GF-D8 (cell line): ENCODE measurements at regions not wholly inside any gene's neighbourhood (a gene's known extent, or its start where the extent isn't known, plus 50 kb on each side); places are given as distances from the start of the nearest gene placed in this dataset.
"Not testable (repeated sequence)": the region's sequence is repeated elsewhere in the genome, so short reads cannot be mapped to it uniquely, and the experiment has no call there.

Source experiments
- DNase-seq: peaks from one replicate; lab custom pipeline; 2025; lab: John Stamatoyannopoulos, UW

DNA sequence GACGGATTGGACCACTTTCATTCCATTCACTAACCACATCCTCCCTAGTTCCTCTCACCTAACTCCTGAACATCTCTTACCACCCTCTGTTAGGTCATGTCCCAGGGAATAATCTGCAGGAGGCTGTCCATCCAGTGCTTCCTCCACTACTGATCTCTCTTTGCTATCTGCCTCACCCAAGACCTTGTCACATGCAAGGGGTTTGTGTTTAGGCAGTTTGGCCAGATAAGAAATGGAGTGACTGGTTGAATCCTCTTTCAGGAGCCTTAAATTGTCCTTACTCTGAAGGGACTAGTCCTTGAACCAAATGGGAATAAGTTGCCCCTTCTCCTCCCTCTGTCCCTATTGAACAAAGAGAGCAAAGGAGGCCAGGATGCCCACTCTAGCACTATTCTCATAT is 249.2 kb upstream of the BTG1 start:
- DNase-seq: no peak

GRCh38 chr12:92393504-92393903 is 247.9 kb upstream of the BTG1 start:
- DNase-seq: no peak

- DNase-seq: not testable (repeated sequence)
Observed at GRCh38 chr12:92391726-92392125, 246.1 kb upstream of the BTG1 start.

GRCh38 chr12:92389466-92389865 is 243.8 kb upstream of the BTG1 start:
- no peak for DNase-seq

GRCh38 chr12:92385296-92385695 is 239.7 kb upstream of the BTG1 start:
- DNase-seq: no peak

GRCh38 chr12:92384571-92384970 is 238.9 kb upstream of the BTG1 start:
- DNase-seq: no peak

DNA sequence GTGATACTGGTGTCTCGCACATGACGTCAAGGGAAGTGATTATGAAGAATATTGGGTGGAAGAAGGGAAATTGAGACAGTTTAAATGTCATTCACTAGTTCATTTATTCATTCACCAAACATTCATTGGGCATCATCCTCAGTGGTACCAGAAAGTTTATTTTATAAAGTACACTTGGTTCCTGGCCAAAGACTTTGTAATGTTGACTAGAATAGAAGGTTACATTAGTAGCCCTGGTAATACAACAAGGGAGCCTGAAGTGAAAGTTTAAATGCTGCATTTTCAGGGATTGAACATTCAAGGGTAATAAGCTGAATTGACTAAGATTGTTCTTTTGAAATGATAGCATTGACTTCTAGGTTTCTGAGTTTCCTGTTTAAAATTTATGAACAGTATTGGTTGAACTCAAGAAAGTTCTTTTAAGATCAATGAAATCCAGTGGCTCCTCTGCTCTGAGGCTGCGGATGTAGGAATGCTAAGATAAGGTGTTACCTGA is 236.8 kb upstream of the BTG1 start:
- DNase-seq: no peak

- DNase-seq: no peak
Observed at GRCh38 chr12:92381856-92382255, 236.2 kb upstream of the BTG1 start.

DNA sequence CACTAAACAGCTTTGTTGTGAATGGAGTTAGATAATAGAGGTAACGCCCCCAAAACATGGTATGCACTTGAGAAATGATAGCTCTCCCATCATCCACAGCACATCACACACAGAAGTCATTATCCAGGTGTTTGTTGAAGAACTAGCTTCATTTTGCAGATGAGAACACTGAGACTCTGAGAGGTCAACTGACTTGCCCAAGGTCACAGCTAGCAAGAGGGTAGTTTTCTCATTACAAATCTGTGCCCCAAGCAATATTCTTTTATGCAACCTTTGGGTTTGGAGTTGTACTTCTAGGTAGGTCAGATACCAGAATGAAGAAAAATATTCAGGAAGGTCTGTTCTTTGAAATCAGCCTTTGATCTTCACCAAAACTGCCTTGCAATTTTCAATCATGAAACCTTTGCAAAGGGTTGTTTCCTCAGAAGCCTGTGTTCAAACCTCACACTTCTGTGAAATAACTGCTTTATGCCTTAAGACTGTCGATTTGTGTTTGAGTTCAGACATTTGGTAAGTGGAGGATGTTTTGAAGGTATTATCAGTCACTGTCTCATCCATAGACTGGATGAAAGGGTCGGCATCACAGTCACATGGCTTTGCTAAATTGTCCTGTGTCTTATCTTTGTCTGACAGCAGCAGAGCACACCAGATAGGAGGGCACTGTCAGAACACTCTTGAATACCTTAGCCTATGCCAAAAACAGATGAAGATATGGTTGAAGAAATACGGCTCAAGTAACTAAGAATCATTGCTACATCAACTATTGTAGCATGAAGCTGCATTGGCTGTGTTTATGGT is 233.2 kb upstream of the BTG1 start:
- DNase-seq: no peak

DNA sequence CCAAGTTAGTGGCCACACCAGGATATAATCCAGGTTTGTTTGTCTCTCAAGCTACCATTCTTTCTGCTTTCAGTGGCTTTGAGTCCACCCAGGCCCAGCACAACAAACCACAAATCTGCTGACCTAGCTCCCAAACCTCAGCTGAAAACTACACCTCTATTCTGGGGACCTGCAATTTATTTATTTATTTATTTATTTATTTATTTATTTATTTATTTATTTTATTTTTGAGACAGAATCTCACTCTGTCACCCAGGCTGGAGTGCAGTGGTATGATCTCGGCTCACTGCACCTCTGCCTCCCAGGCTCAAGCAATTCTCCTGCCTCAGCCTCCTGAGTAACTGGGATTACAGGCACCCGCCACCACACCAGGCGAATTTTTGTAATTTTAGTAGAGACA is 229.9 kb upstream of the BTG1 start:
- DNase-seq: not testable (repeated sequence)

GRCh38 chr12:92370828-92371227 is 225.2 kb upstream of the BTG1 start:
- no peak for DNase-seq

DNA sequence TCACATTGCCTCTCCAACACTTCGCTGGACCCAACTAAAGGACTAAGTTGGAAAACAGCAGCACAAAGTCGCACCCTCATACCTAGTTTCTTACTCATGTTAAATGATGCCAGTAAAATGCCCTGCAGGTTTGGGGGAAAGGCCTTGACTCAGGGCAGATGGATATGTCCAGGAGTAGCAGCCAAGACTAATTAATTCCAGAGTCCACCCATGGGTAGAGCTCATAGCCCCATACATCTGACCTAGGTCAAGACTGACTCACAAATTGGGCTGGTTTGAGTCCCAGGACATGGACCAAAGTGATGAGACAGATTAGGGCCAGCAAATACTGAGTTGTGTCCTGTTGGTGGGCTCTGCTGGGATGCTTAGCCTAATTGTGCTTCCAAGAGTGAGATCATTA is 224.0 kb upstream of the BTG1 start:
- DNase-seq: no peak

DNA sequence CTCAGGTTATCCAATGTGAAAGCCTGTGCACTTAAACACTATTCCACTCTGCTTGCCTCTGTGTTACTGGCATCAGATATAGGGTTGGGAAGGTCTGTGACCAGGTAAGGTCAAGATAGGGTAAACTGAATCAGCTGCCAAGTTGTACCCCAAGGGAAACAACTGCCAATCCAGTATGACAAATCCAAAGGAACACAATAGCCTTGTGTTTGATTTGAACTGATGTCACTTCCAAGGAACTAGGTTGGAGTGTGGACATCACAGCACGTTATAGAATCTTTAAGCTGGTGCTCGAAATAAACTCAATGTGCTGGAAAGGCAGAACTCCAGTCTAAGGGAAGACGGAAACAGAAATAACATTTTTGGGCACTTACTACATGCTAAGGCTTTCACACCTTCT is 223.4 kb upstream of the BTG1 start:
- DNase-seq: no peak

GRCh38 chr12:92365836-92366235 is 220.2 kb upstream of the BTG1 start:
- DNase-seq: no peak

GRCh38 chr12:92365333-92365732 is 219.7 kb upstream of the BTG1 start:
- DNase-seq: no peak

GRCh38 chr12:92363295-92364146 is 217.9 kb upstream of the BTG1 start:
- DNase-seq: no peak

- no peak for DNase-seq
Observed at GRCh38 chr12:92362785-92363184, 217.1 kb upstream of the BTG1 start.

DNA sequence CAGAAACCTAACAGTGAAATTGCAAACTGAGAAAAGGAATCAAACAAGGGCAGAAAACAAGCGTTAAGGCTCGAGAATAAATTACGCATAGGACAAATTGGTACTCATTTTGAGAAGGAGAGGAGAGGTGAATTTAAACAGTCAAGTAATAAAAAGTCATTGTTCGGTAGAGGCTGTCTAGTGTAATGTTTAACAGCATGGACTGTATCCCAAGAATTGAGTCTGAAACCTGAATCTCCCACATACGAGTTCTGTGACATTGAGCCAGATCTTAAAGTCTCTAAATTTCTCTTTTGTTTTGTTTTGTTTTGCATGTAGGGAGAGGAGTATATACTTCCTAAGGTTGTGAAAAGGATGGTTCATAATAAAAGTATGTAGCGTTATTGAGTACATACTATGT is 216.5 kb upstream of the BTG1 start:
- no peak for DNase-seq

DNA sequence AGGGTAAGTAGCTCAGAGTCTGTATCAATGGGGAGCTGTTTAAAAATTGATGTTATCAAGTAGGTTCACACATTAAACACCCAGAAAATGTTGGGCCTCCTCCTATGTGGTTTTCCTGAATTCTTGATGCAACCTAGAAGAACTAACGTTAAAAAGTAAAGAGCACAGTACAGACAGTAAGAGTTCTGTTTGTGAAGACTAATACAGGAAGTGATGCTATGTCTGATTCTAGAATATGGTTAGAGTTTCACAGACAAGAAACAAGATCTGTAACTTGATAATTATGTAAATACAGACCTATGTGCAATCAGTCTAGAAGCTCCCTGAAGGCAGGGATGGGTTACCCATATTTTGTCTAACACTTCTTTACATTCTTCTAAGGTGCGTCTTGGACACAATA is 214.9 kb upstream of the BTG1 start:
- DNase-seq: no peak

GRCh38 chr12:92359581-92360209 is 214.0 kb upstream of the BTG1 start:
- DNase-seq: no peak

GRCh38 chr12:92357584-92358261 is 212.1 kb upstream of the BTG1 start:
- DNase-seq: no peak

GRCh38 chr12:92356425-92356824 is 210.8 kb upstream of the BTG1 start:
- DNase-seq: no peak
